Parathyroid adenoma (tissue), 2 donors: ENCODE measurements at regions not wholly inside any gene's neighbourhood (a gene's known extent, or its start where the extent isn't known, plus 50 kb on each side); places are given as distances from the start of the nearest gene placed in this dataset.

Experiments used
- H2AFZ ChIP-seq: fragments of 300-600 bp; sonication (generic); one replicate; pipeline ENCODE4 v1.7.0; 2017; ENCODE audit warnings: antibody characterized with exemption, mild to moderate bottlenecking
- H3K27ac ChIP-seq: fragments of 300-600 bp; sonication (generic); one replicate; pipeline ENCODE4 v1.7.0; 2017
- H3K27me3 ChIP-seq: fragments of 300-600 bp; sonication (generic); one replicate; pipeline ENCODE4 v1.7.0; 2017; ENCODE audit warnings: low read length; ENCODE audit not compliant: control insufficient read depth, insufficient read depth
- H3K36me3 ChIP-seq: fragments of 300-600 bp; sonication (generic); one replicate; pipeline ENCODE4 v1.7.0; 2017; ENCODE audit warnings: low read length; ENCODE audit not compliant: control insufficient read depth, insufficient read depth
- H3K4me1 ChIP-seq: fragments of 300-600 bp; sonication (generic); one replicate; pipeline ENCODE4 v1.7.0; 2017; ENCODE audit warnings: control low read depth
- H3K4me2 ChIP-seq: fragments of 300-600 bp; sonication (generic); one replicate; pipeline ENCODE4 v1.7.0; 2017; ENCODE audit warnings: low read length
- H3K4me3 ChIP-seq: fragments of 300-600 bp; sonication (generic); one replicate; pipeline ENCODE4 v1.7.0; 2017; ENCODE audit warnings: low read depth, low read length
- H3K79me2 ChIP-seq: fragments of 300-600 bp; sonication (generic); one replicate; pipeline ENCODE4 v1.7.0; 2017; ENCODE audit warnings: control low read depth
- H3K9ac ChIP-seq: fragments of 300-600 bp; sonication (generic); one replicate; pipeline ENCODE4 v1.7.0; 2017; ENCODE audit warnings: mild to moderate bottlenecking
- H3K9me3 ChIP-seq: fragments of 300-600 bp; sonication (generic); one replicate; pipeline ENCODE4 v1.7.0; 2017; ENCODE audit warnings: low read length; ENCODE audit not compliant: control insufficient read depth
- CTCF ChIP-seq: fragments of 300-600 bp; sonication (generic); IDR thresholded peaks from one replicate; pipeline ENCODE4 v1.7.0; 2017; ENCODE audit warnings: antibody characterized with exemption, mild to moderate bottlenecking
- donor health status: primary hyperparathyroidism.

GRCh38 chr5:124257048-124257447 is 489.4 kb downstream of the ZNF608 start:
- Histone ChIP-seq H3K27ac (no peak overlapping the region), H3K4me3 (no peak overlapping the region), H3K27me3 (no peaks in the 10 kb centered on the region), H3K9ac (no peak overlapping the region), H3K79me2 (no peaks in the 10 kb centered on the region), H3K4me1 (no peaks in the 10 kb centered on the region), H3K36me3 (no peaks in the 10 kb centered on the region), H2AFZ (no peak overlapping the region), H3K9me3 (no peaks in the 10 kb centered on the region), H3K4me2 (no peak overlapping the region)
- no peak for TF ChIP-seq CTCF

- no peak for TF ChIP-seq CTCF
- Histone ChIP-seq H3K27me3 (no peaks in the 10 kb centered on the region), H3K4me3 (no peak overlapping the region), H3K36me3 (no peaks in the 10 kb centered on the region), H3K4me2 (no peak overlapping the region), H3K27ac (no peak overlapping the region), H3K9me3 (no peaks in the 10 kb centered on the region), H3K9ac (no peak overlapping the region), H2AFZ (no peak overlapping the region), H3K4me1 (no peaks in the 10 kb centered on the region), H3K79me2 (no peaks in the 10 kb centered on the region)
These were observed 493.1 kb downstream of the ZNF608 start for GRCh38 chr5:124253203-124253810.

- no peaks in the 10 kb centered on the region for H3K9me3 ChIP-seq
- no peak overlapping the region for H3K4me2 ChIP-seq
- no peaks in the 10 kb centered on the region for H3K36me3 ChIP-seq
- H3K27me3 ChIP-seq: no peaks in the 10 kb centered on the region
- H2AFZ ChIP-seq: no peak overlapping the region
- H3K9ac ChIP-seq: no peak overlapping the region
- no peaks in the 10 kb centered on the region for H3K79me2 ChIP-seq
- H3K4me1 ChIP-seq: no peaks in the 10 kb centered on the region
- H3K4me3 ChIP-seq: no peak overlapping the region
- no peak overlapping the region for H3K27ac ChIP-seq
- no peak for TF ChIP-seq CTCF
These were observed 493.7 kb downstream of the ZNF608 start for GRCh38 chr5:124252747-124253146.

- no peaks in the 10 kb centered on the region for H3K27me3 ChIP-seq
- H3K4me2 ChIP-seq: no peak overlapping the region
- no peak overlapping the region for H2AFZ ChIP-seq
- H3K27ac ChIP-seq: no peak overlapping the region
- no peaks in the 10 kb centered on the region for H3K79me2 ChIP-seq
- H3K36me3 ChIP-seq: no peaks in the 10 kb centered on the region
- H3K9me3 ChIP-seq: no peaks in the 10 kb centered on the region
- H3K9ac ChIP-seq: no peak overlapping the region
- H3K4me3 ChIP-seq: no peak overlapping the region
- no peaks in the 10 kb centered on the region for H3K4me1 ChIP-seq
- TF ChIP-seq CTCF: no peak
These were observed 494.2 kb downstream of the ZNF608 start for GRCh38 chr5:124252191-124252638.

GRCh38 chr5:124245276-124245675 is 501.2 kb downstream of the ZNF608 start:
- Histone ChIP-seq H3K4me2 (no peak overlapping the region), H3K79me2 (no peaks in the 10 kb centered on the region), H3K36me3 (no peaks in the 10 kb centered on the region), H3K27ac (no peak overlapping the region), H2AFZ (no peak overlapping the region), H3K9me3 (no peaks in the 10 kb centered on the region), H3K9ac (no peak overlapping the region), H3K4me1 (no peaks in the 10 kb centered on the region), H3K27me3 (no peaks in the 10 kb centered on the region), H3K4me3 (no peak overlapping the region)
- TF ChIP-seq CTCF: no peak
